Stimulated activated CD8-positive, alpha-beta memory T cell treated with anti-CD3 and anti-CD28 coated beads, Interleukin-4, amount 100 ng/mL, for 48 hours (primary cell): ENCODE measurements at regions not wholly inside any gene's neighbourhood (a gene's known extent, or its start where the extent isn't known, plus 50 kb on each side); places are given as distances from the start of the nearest gene placed in this dataset.

Experiments
- DNase-seq: peaks from one replicate; pipeline ENCODE4 v3.0.0-alpha.2; 2020

- no peak for DNase-seq
Observed at GRCh38 chr2:106720026-106720425, 165.9 kb downstream of the ST6GAL2 start.

DNA sequence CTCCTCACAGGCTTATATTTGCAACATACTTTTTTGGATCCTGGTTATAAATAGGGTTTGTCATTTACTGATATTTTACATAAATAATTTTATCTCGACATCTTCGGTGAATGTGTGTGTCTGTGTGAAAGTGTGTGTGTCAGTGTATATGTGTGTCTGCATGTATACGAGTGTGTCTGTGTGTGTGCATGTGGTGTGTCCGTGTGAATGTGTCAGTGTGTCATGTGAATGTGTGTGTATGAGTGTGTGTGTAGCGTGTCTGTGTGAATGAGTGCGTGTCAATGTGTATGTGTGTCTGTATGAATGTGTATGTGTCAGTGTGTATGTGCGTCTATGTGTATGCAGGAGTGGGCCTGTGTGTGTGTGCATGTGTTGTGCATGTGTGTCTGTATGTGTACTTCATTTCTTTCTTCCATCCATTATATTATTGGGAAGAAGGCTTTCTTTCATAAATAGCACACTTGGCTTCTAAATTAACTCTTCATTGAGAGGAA, 161.6 kb downstream of the ST6GAL2 start:
- DNase-seq, result no peak

GRCh38 chr2:106734165-106734564, 151.8 kb downstream of the ST6GAL2 start:
- DNase-seq, result no peak

- no peak for DNase-seq
Observed at GRCh38 chr2:106735807-106736206, 150.2 kb downstream of the ST6GAL2 start.

GRCh38 chr2:106736221-106736620, 149.7 kb downstream of the ST6GAL2 start:
- DNase-seq, result no peak

GRCh38 chr2:106745468-106745867, 140.5 kb downstream of the ST6GAL2 start:
- no peak for DNase-seq

DNA sequence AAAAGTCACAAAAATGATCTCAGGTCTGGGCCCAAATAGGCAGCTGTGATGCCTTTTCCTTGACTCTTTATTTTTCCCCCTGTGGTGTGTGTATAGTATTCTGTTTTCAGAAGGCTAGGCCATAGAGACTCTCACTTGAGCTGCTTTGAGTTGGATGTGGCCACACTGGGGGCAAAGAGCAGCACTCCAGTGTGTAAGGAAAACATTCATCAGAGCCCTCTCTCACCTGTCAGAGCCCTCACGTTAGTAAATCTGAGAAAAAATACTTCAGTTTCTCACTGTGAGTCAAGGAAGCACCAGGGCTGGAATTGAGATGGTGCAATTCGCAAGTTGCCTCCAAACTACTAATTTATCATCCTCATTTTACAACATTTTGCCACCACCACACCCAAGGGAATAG, 136.1 kb downstream of the ST6GAL2 start:
- no peak for DNase-seq
